AG04450 (cell line): ENCODE measurements at regions not wholly inside any gene's neighbourhood (a gene's known extent, or its start where the extent isn't known, plus 50 kb on each side); places are given as distances from the start of the nearest gene placed in this dataset.

ENCODE experiments used
- CTCF ChIA-PET: fragments of 300-600, 350-600 bp; formaldehyde crosslinking; extraction: SDS; loops from one replicate; lab custom pipeline; 2022; ENCODE audit warnings: antibody characterized with exemption, inconsistent platforms; lab: Charles Lee
- POLR2A ChIA-PET: fragments of 350-600 bp; formaldehyde crosslinking; extraction: SDS; loops from one replicate; lab custom pipeline; 2021; ENCODE audit warnings: antibody characterized with exemption, inconsistent platforms; lab: Yijun Ruan, JAX
- DNase-seq: peaks from one replicate; pipeline ENCODE4 v3.0.0-alpha.2; 2011; ENCODE audit warnings: low read depth, low spot score
- H3K27ac ChIP-seq: one replicate; pipeline ENCODE4 v1.5.1; 2012; ENCODE audit warnings: low read depth, low read length, control low read depth
- H3K27me3 ChIP-seq: one replicate; pipeline ENCODE4 v1.6.0; 2012; ENCODE audit warnings: low read length; ENCODE audit not compliant: control insufficient read depth, insufficient read depth
- H3K4me3 ChIP-seq: 2 replicates; pipeline ENCODE4 v1.5.1; 2011; ENCODE audit warnings: mild to moderate bottlenecking, low read depth, low read length, control low read depth
- H3K9me3 ChIP-seq: 2 replicates; pipeline ENCODE4 v1.5.1; 2012; ENCODE audit warnings: low read length; ENCODE audit not compliant: control insufficient read depth, insufficient read depth
- CTCF ChIP-seq: IDR thresholded peaks from 2 replicates; pipeline ENCODE4 v1.5.1; 2011; ENCODE audit warnings: low read depth, low read length, control low read depth, inconsistent platforms

- ChIA-PET POLR2A (no interaction called here), CTCF (no interaction called here)
These were observed 175.1 kb downstream of the MFSD1 start for GRCh38 chr3:158976966-158977365.

GRCh38 chr3:158977497-158977896, 175.6 kb downstream of the MFSD1 start:
- TF ChIP-seq CTCF = no peak

More at GRCh38 chr3:158976966-158977365, 175.1 kb downstream of the MFSD1 start:
- Histone ChIP-seq H3K27me3 (no peaks in the 10 kb centered on the region), H3K9me3 (no peaks in the 10 kb centered on the region), H3K27ac (no peak overlapping the region), H3K4me3 (no peak overlapping the region)
- DNase-seq = no peak
- no peak for TF ChIP-seq CTCF

GRCh38 chr3:158983216-158984099, 181.6 kb downstream of the MFSD1 start:
- no peaks in the 10 kb centered on the region for H3K27me3 ChIP-seq
- POLR2A ChIA-PET = no interaction called here
- no peak for TF ChIP-seq CTCF
- CTCF ChIA-PET = no interaction called here
- no peak overlapping the region for H3K27ac ChIP-seq
- no peak overlapping the region for H3K4me3 ChIP-seq
- DNase-seq = no peak
- no peaks in the 10 kb centered on the region for H3K9me3 ChIP-seq

More at GRCh38 chr3:158977497-158977896, 175.6 kb downstream of the MFSD1 start:
- ChIA-PET POLR2A (no interaction called here), CTCF (interaction anchor here (0.8 kb wide), 1 partner anchor 60 kb away, joined by 3 read pairs; no protein-coding TSS in a partner anchor)
- DNase-seq = no peak
- H3K9me3 ChIP-seq = no peaks in the 10 kb centered on the region
- H3K27me3 ChIP-seq = no peaks in the 10 kb centered on the region
- no peak overlapping the region for H3K4me3 ChIP-seq
- no peak overlapping the region for H3K27ac ChIP-seq

- TF ChIP-seq CTCF = no peak
- H3K4me3 ChIP-seq = no peak overlapping the region
- no peaks in the 10 kb centered on the region; the same call in 1 of the 2 replicates for H3K9me3 ChIP-seq
- ChIA-PET POLR2A (no interaction called here), CTCF (no interaction called here)
- H3K27ac ChIP-seq = no peak overlapping the region
- no peaks in the 10 kb centered on the region for H3K27me3 ChIP-seq
- DNase-seq = no peak
These were observed 189.4 kb downstream of the MFSD1 start for GRCh38 chr3:158991146-158991705.

GRCh38 chr3:158992463-158992862, 190.6 kb downstream of the MFSD1 start:
- TF ChIP-seq CTCF = no peak
- H3K4me3 ChIP-seq = no peak overlapping the region
- H3K9me3 ChIP-seq = no peaks in the 10 kb centered on the region; the same call in 1 of the 2 replicates
- POLR2A ChIA-PET = no interaction called here
- no peaks in the 10 kb centered on the region for H3K27me3 ChIP-seq
- H3K27ac ChIP-seq = no peak overlapping the region
- CTCF ChIA-PET = no interaction called here
- DNase-seq = no peak
